Neural cell (in vitro differentiated cells): ENCODE measurements at regions not wholly inside any gene's neighbourhood (a gene's known extent, or its start where the extent isn't known, plus 50 kb on each side); places are given as distances from the start of the nearest gene placed in this dataset.
"Not testable (repeated sequence)": the region's sequence is repeated elsewhere in the genome, so short reads cannot be mapped to it uniquely, and the experiment has no call there.

Experiments
- H2AFZ ChIP-seq: fragments of 200-600, 300-800 bp; sonication (generic), shearing (Covaris generic); 2 replicates; pipeline ENCODE4 v1.6.0; 2014; ENCODE audit warnings: low read depth, mild to moderate bottlenecking, antibody characterized with exemption, low read length, moderate library complexity
- H3F3A ChIP-seq: fragments of 200-600 bp; shearing (Covaris generic); 2 replicates; pipeline ENCODE4 v1.6.1; 2016; ENCODE audit warnings: mild to moderate bottlenecking, moderate library complexity, mixed read lengths, antibody characterized with exemption, low read length; ENCODE audit not compliant: insufficient read depth, poor library complexity, severe bottlenecking
- H3K27ac ChIP-seq: fragments of 200-600, 300-800 bp; sonication (generic), shearing (Covaris generic); 2 replicates; pipeline ENCODE4 v1.5.1; 2014; ENCODE audit warnings: mild to moderate bottlenecking, low read length, moderate library complexity
- H3K27me3 ChIP-seq: fragments of 300-800, 200-600 bp; sonication (generic), shearing (Covaris generic); 2 replicates; pipeline ENCODE4 v1.6.0; 2014; ENCODE audit warnings: mild to moderate bottlenecking, low read depth, low read length, moderate library complexity; ENCODE audit not compliant: insufficient read depth
- H3K36me3 ChIP-seq: fragments of 300-800, 200-600 bp; sonication (generic), shearing (Covaris generic); 2 replicates; pipeline ENCODE4 v1.5.1; 2014; ENCODE audit warnings: mild to moderate bottlenecking, antibody characterized with exemption, low read length, moderate library complexity; ENCODE audit not compliant: insufficient read depth
- H3K4me2 ChIP-seq: fragments of 300-800, 200-600 bp; sonication (generic), shearing (Covaris generic); 2 replicates; pipeline ENCODE4 v1.6.0; 2014; ENCODE audit warnings: mild to moderate bottlenecking, low read length
- H3K4me3 ChIP-seq: fragments of 300-800, 200-600 bp; sonication (generic), shearing (Covaris generic); 2 replicates; pipeline ENCODE4 v1.5.1; 2014; ENCODE audit warnings: mild to moderate bottlenecking, low read length, moderate library complexity
- H3K79me2 ChIP-seq: fragments of 200-600 bp; shearing (Covaris generic); replicated peaks from 2 replicates; pipeline ENCODE4 v1.6.0; 2014; ENCODE audit warnings: mild to moderate bottlenecking, low read length, moderate library complexity; ENCODE audit not compliant: insufficient read depth
- H3K9ac ChIP-seq: fragments of 300-800, 200-600 bp; sonication (generic), shearing (Covaris generic); 2 replicates; pipeline ENCODE4 v1.6.1; 2016; ENCODE audit warnings: mild to moderate bottlenecking, low read length, mixed read lengths
- H3K9me2 ChIP-seq: fragments of 200-600 bp; shearing (Covaris generic); 2 replicates; pipeline ENCODE4 v1.6.1; 2016; ENCODE audit warnings: mild to moderate bottlenecking, low read length, mixed read lengths; ENCODE audit not compliant: insufficient read depth
- H3K9me3 ChIP-seq: fragments of 200-600, 300-800 bp; sonication (generic), shearing (Covaris generic); 2 replicates; pipeline ENCODE4 v1.6.1; 2016; ENCODE audit warnings: mild to moderate bottlenecking, mixed run types, low read length, moderate library complexity, mixed read lengths
- H4K20me1 ChIP-seq: fragments of 200-600 bp; shearing (Covaris generic); 2 replicates; pipeline ENCODE4 v1.6.1; 2016; ENCODE audit warnings: mild to moderate bottlenecking, mixed run types; ENCODE audit not compliant: insufficient read depth
- EP300 ChIP-seq: fragments of 450-650 bp; conservative IDR thresholded peaks from 2 replicates; pipeline ENCODE4 v1.6.1; 2014; ENCODE audit warnings: antibody characterized with exemption, mild to moderate bottlenecking, moderate library complexity; ENCODE audit not compliant: poor library complexity, severe bottlenecking
- EZH2 ChIP-seq: fragments of 200-600, 300-800 bp; shearing (Covaris generic), sonication (generic); IDR thresholded peaks from 2 replicates; pipeline ENCODE4 v1.6.1; 2014; ENCODE audit warnings: antibody characterized with exemption, low read length, borderline replicate concordance, mild to moderate bottlenecking; ENCODE audit not compliant: insufficient read depth, poor library complexity, severe bottlenecking
- MXI1 ChIP-seq: fragments of 450-650 bp; conservative IDR thresholded peaks from 2 replicates; pipeline ENCODE4 v1.6.1; 2014; ENCODE audit warnings: antibody characterized with exemption, mild to moderate bottlenecking; ENCODE audit not compliant: poor library complexity, severe bottlenecking
- POLR2AphosphoS5 ChIP-seq: IDR thresholded peaks from 2 replicates; pipeline ENCODE4 v1.6.1; 2012
- RAD21 ChIP-seq: fragments of 450-650 bp; conservative IDR thresholded peaks from 2 replicates; pipeline ENCODE4 v1.6.1; 2014; ENCODE audit warnings: antibody characterized with exemption, mild to moderate bottlenecking, moderate library complexity
- SMC3 ChIP-seq: fragments of 450-650 bp; conservative IDR thresholded peaks from 2 replicates; pipeline ENCODE4 v1.6.1; 2014; ENCODE audit warnings: antibody characterized with exemption, mild to moderate bottlenecking, moderate library complexity; ENCODE audit not compliant: poor library complexity
- TAF1 ChIP-seq: IDR thresholded peaks from 2 replicates; pipeline ENCODE4 v1.6.1; 2012; ENCODE audit warnings: low read depth
- TF ChIP-seq, protein P1 (sequence below): fragments of 450-650 bp; IDR thresholded peaks from 2 replicates; pipeline ENCODE4 v1.5.1; 2014; ENCODE audit warnings: antibody characterized with exemption, mild to moderate bottlenecking, moderate library complexity; ENCODE audit not compliant: poor library complexity, severe bottlenecking
- TF ChIP-seq, protein P2 (sequence below): IDR thresholded peaks from 2 replicates; pipeline ENCODE4 v1.6.1; 2012; ENCODE audit warnings: borderline replicate concordance

DNA sequence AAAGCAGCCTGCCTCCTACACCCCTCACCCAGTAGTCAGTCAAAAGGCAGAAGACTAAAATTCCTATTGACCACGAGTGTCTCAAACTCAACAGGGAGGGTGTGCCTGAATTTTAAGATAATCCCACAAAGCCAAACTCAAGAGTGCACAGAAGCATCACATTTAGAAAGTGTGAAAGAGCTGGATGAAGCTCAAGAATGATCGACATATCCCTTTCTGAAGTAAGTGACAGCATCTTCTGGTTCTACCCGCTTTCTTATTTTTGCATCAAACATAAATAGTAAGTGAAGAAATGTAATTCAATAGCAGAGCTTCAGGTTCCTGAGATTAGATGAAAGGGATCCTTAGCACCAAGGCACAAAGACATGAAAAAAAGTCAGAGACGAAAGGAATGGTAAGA is 64.5 kb upstream of the BACH2 start:
- Histone ChIP-seq H3K27me3 (no peaks in the 10 kb centered on the region), H2AFZ (no peak overlapping the region), H3K9me2 (no peaks in the 10 kb centered on the region), H3K79me2 (no peaks in the 10 kb centered on the region), H3F3A (no peaks in the 10 kb centered on the region), H3K9me3 (no peaks in the 10 kb centered on the region), H3K4me3 (no peak overlapping the region), H4K20me1 (no peaks in the 10 kb centered on the region), H3K9ac (no peak overlapping the region), H3K27ac (no peak overlapping the region), H3K4me2 (no peak overlapping the region), H3K36me3 (no peaks in the 10 kb centered on the region)
- TF ChIP-seq, protein P1, sequence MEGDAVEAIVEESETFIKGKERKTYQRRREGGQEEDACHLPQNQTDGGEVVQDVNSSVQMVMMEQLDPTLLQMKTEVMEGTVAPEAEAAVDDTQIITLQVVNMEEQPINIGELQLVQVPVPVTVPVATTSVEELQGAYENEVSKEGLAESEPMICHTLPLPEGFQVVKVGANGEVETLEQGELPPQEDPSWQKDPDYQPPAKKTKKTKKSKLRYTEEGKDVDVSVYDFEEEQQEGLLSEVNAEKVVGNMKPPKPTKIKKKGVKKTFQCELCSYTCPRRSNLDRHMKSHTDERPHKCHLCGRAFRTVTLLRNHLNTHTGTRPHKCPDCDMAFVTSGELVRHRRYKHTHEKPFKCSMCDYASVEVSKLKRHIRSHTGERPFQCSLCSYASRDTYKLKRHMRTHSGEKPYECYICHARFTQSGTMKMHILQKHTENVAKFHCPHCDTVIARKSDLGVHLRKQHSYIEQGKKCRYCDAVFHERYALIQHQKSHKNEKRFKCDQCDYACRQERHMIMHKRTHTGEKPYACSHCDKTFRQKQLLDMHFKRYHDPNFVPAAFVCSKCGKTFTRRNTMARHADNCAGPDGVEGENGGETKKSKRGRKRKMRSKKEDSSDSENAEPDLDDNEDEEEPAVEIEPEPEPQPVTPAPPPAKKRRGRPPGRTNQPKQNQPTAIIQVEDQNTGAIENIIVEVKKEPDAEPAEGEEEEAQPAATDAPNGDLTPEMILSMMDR = no peak
- no peak for TF ChIP-seq RAD21

DNA sequence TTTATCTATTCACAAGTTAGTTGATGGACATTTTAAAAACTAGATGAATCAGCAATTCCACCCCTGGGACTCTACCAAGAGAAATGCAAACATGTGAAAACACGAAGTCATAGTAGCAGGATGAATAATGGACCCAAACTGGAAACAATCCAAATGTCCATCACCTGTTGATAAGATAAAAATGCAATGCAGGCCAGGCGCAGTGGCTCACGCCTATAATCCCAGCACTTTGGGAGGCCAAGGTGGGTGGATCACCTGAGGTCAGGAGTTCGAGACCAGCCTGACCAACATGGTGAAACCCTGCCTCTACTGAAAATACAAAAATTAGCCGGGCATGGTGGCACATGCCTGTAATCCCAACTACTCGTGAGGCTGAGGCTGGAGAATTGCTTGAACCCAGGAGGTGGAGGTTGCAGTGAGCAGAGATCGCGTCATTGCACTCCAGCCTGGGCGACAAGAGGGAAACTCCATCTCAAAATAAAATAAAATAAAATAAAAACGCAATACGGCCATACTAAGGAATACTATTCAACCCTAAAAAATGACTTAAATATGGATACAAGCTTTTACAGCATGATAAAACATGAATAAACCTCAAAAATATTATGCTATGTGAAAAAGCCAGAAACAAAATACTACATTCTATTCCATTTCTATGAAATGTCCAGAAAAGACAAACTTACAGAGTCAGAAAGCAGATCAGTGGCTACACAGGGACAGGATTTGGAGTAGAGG is 61.6 kb upstream of the BACH2 start:
- H3K4me3 ChIP-seq, H3K9me3 ChIP-seq, H3K9me2 ChIP-seq, H2AFZ ChIP-seq, H3K27ac ChIP-seq, H3F3A ChIP-seq, H3K27me3 ChIP-seq, H3K4me2 ChIP-seq, H3K9ac ChIP-seq, H3K79me2 ChIP-seq, H4K20me1 ChIP-seq, H3K36me3 ChIP-seq: not testable (repeated sequence)

- no peak overlapping the region for H3K27ac ChIP-seq
- no peak overlapping the region for H3K4me3 ChIP-seq
- H3K9me3 ChIP-seq = no peaks in the 10 kb centered on the region
- H4K20me1 ChIP-seq = no peaks in the 10 kb centered on the region
- H3F3A ChIP-seq = no peaks in the 10 kb centered on the region
- H3K79me2 ChIP-seq = no peaks in the 10 kb centered on the region
- no peak overlapping the region for H3K4me2 ChIP-seq
- H3K9me2 ChIP-seq = no peaks in the 10 kb centered on the region
- H3K36me3 ChIP-seq = no peaks in the 10 kb centered on the region
- H3K27me3 ChIP-seq = no peaks in the 10 kb centered on the region
- no peak overlapping the region for H2AFZ ChIP-seq
- no peak overlapping the region for H3K9ac ChIP-seq
- no peak for TF ChIP-seq TAF1
- no peak for TF ChIP-seq EZH2
- no peak for TF ChIP-seq MXI1
- no peak for TF ChIP-seq SMC3
- TF ChIP-seq, protein P1 = no peak
- no peak for TF ChIP-seq RAD21
- no peak for TF ChIP-seq EP300
- TF ChIP-seq, protein P2, sequence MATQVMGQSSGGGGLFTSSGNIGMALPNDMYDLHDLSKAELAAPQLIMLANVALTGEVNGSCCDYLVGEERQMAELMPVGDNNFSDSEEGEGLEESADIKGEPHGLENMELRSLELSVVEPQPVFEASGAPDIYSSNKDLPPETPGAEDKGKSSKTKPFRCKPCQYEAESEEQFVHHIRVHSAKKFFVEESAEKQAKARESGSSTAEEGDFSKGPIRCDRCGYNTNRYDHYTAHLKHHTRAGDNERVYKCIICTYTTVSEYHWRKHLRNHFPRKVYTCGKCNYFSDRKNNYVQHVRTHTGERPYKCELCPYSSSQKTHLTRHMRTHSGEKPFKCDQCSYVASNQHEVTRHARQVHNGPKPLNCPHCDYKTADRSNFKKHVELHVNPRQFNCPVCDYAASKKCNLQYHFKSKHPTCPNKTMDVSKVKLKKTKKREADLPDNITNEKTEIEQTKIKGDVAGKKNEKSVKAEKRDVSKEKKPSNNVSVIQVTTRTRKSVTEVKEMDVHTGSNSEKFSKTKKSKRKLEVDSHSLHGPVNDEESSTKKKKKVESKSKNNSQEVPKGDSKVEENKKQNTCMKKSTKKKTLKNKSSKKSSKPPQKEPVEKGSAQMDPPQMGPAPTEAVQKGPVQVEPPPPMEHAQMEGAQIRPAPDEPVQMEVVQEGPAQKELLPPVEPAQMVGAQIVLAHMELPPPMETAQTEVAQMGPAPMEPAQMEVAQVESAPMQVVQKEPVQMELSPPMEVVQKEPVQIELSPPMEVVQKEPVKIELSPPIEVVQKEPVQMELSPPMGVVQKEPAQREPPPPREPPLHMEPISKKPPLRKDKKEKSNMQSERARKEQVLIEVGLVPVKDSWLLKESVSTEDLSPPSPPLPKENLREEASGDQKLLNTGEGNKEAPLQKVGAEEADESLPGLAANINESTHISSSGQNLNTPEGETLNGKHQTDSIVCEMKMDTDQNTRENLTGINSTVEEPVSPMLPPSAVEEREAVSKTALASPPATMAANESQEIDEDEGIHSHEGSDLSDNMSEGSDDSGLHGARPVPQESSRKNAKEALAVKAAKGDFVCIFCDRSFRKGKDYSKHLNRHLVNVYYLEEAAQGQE = no peak
- TF ChIP-seq POLR2AphosphoS5 = no peak
These were observed 59.4 kb upstream of the BACH2 start for GRCh38 chr6:90356012-90356421.
